GM19468 (cell line): ENCODE measurements at regions not wholly inside any gene's neighbourhood (a gene's known extent, or its start where the extent isn't known, plus 50 kb on each side); places are given as distances from the start of the nearest gene placed in this dataset.

ENCODE experiments used
- ATAC-seq: cut with Tn5 transposase; IDR thresholded peaks from one replicate; pipeline ENCODE4 v1.9.1; 2021; ENCODE audit warnings: mild to moderate bottlenecking, moderate library complexity, moderate number of reproducible peaks; ENCODE audit not compliant: unreplicated experiment; ENCODE audit errors: extremely low read depth

DNA sequence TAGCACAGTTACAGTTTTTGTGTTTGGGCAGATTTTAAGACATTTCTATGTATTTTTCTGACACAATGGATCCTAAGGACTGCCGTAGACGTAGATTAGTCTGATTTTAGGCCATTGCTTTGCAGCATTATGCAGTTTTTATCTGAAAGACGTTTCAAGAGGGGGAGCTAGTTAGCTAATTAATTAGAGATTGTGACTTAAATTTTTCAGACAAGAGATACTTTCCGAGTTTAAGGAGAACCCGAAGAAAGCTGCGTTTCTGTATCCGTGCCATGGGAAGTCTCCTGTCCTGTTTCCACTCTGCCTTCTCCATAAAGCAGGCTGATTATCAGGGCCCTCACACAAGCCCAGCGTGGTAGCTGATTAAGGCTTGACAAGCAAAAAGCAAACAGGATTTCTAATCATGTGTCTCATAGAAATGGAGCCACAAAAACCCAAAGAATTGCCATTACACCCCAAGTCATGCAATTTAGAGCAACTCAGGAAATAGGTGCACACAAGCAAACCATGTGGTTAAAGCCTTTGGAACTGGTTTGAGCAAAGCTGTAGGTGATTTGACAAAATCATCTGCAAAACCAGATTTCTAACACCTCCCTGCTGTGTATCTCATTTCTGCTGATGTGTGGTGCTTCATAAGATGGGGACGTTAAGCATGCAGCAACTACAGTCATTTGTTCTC, 808.1 kb downstream of the RNF144A start:
- ATAC-seq: no peak

GRCh38 chr2:7725850-7726242, 808.6 kb downstream of the RNF144A start:
- ATAC-seq: no peak

DNA sequence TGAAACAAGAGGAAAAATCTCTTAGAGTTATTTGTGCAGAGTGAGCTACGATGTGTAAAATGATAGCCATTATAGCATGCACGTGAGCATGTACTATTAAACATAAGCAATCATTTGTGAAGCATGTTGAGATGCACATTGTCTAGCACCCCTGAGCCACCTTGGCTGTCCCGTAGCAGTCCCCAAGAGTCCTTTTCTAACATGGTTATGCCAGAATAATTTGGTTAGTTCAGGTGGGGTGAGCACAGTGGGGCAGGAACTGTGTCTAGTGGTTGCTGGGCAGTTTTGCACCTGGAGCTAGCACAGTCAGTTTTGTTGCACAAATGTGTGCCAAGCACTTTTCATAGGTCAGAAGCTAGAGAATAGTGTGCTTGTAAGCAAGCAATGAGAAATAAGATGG, 809.8 kb downstream of the RNF144A start:
- ATAC-seq: no peak

GRCh38 chr2:7728388-7728787, 811.2 kb downstream of the RNF144A start:
- no peak for ATAC-seq

- ATAC-seq: no peak
Measured at GRCh38 chr2:7730449-7730848, 813.2 kb downstream of the RNF144A start.

DNA sequence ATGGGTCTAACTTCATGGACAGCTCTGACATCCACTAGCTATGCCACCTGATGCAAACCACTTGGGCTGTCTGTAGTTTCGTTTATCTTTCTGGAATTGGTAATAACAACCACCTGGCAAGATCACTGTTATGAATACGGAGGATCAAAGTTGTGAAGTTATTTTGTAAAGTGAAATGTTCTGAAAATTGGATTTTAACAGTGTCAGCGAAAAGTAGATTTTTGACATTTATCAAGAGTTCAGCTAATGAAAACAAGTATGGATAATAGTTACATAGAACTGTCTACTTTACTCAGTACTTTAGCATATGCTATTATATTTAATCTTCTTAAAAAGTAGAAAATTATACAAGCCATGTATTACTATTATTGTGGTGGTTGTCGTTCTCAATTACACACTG, 813.8 kb downstream of the RNF144A start:
- no peak for ATAC-seq

DNA sequence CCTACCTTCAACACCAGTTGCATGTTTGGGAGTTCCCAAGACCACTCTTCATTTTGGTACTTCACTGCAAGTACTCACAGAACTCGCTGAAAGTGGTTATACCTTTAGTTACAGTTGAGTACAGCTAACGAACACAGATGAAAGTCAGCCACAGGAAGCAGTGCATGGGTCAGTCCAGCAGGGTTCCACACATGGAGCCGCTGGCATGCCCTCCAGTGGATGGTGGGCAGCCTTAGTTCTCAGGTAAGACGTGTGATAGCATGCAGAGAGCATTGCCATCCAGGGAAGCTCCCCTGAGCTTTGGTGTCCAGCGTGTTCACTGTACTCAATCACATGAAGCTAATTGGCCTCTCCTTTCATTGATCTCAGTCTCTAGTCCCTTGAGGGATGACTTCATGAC, 815.3 kb downstream of the RNF144A start:
- ATAC-seq: no peak

- ATAC-seq: no peak
Measured at GRCh38 chr2:7736646-7737305, 819.6 kb downstream of the RNF144A start.

DNA sequence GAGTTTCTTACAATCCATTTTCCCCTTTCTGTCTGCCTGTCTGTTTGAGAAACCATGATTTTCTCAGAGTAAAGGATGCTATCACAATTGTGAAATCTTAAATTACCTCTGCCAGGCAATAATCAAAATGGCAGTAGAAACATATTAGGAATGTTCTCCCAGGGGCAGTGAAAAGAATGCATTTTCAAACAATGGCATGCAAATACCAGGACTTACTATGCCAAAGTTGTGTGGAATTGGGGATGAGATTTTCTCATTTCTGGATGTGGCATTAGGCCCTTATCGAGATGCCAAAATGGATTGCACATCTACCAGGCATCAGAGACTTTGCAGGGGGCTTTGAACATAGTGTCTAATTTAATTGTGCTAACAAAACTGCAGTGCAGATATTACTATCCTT, 821.4 kb downstream of the RNF144A start:
- ATAC-seq: no peak

GRCh38 chr2:7740114-7740513, 822.9 kb downstream of the RNF144A start:
- no peak for ATAC-seq

GRCh38 chr2:7742301-7742700, 825.1 kb downstream of the RNF144A start:
- ATAC-seq: no peak

- ATAC-seq: no peak
Measured at GRCh38 chr2:7744827-7745226, 827.6 kb downstream of the RNF144A start.

DNA sequence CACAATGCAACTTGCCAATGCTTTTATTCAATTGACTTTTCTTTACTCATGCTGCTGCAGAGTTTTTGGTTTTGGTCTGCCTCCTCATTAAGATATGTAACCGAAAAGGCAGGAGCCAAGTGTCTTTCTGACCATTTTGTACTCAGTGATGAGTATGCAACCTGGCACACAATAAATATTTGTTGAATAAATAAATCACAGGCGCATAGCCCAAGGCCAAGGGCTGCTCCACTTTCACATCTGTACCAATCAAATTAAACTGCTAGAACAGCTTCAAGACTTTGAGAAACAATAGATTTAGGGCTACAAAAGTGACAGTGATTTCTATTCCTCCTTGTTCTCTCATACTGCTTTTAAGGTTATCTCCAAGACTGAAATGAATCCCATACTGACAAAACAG, 828.2 kb downstream of the RNF144A start:
- ATAC-seq: no peak

- ATAC-seq: no peak
Measured at GRCh38 chr2:7748717-7749415, 831.7 kb downstream of the RNF144A start.

- ATAC-seq: no peak
Measured at GRCh38 chr2:7749895-7750559, 832.8 kb downstream of the RNF144A start.

- no peak for ATAC-seq
Measured at GRCh38 chr2:7752291-7752690, 835.1 kb downstream of the RNF144A start.

- ATAC-seq: no peak
Measured at GRCh38 chr2:7753777-7754176, 836.6 kb downstream of the RNF144A start.

DNA sequence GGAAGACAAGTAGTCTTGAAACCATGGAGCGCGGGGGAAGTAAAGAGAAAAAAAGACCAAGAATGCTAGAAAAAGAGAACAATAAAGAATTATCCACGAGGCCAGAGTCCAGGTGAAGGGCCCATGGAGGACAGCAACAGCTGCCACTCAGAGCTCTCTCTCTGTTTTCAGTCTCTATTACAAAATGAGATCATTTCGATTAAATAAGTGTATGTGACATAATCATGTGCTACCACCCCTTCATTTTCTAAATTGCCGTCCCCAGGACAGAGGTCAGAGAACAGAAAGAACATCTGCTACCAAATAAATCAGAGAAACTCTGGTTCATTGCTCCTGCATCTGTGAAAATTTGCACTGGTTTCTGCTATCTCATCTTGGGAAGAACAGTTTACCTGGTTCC, 838.7 kb downstream of the RNF144A start:
- no peak for ATAC-seq

- no peak for ATAC-seq
Measured at GRCh38 chr2:7758073-7758759, 841.0 kb downstream of the RNF144A start.

- no peak for ATAC-seq
Measured at GRCh38 chr2:7759898-7760297, 842.7 kb downstream of the RNF144A start.
